Small intestine (tissue), 7 donors: ENCODE measurements at regions not wholly inside any gene's neighbourhood (a gene's known extent, or its start where the extent isn't known, plus 50 kb on each side); places are given as distances from the start of the nearest gene placed in this dataset.

ENCODE experiments used
- DNase-seq, 2 donors: peaks; one replicate each; pipeline versions ENCODE4 v3.0.0 to v3.0.0-alpha.2; 2013
- FAIRE-seq: peaks from 2 replicates; lab custom pipeline; 2012; peaks lifted over from hg19 to GRCh38; lab: Jason Lieb, UNC
- H3K27ac ChIP-seq, 3 donors: one replicate each; pipeline ENCODE4 v1.5.1; 2013; ENCODE audit warnings: low read length in 2 of 3, mild to moderate bottlenecking in 2 of 3, control low read depth in 1 of 3, inconsistent platforms in 1 of 3, low read depth in 1 of 3, moderate library complexity in 1 of 3
- H3K27me3 ChIP-seq, 3 donors: one replicate each; pipeline ENCODE4 v1.6.1; 2013; ENCODE audit warnings: low read length in 3 of 3, inconsistent platforms in 1 of 3; ENCODE audit not compliant: control insufficient read depth in 3 of 3, insufficient read depth in 3 of 3
- H3K36me3 ChIP-seq, 3 donors: one replicate each; pipeline ENCODE4 v1.6.1; 2013; ENCODE audit warnings: low read length in 3 of 3, inconsistent platforms in 1 of 3, low read depth in 1 of 3, mild to moderate bottlenecking in 1 of 3, moderate library complexity in 1 of 3; ENCODE audit not compliant: control insufficient read depth in 3 of 3, insufficient read depth in 2 of 3
- H3K4me1 ChIP-seq, 3 donors: one replicate each; pipeline ENCODE4 v1.6.1; 2013; ENCODE audit warnings: low read length in 2 of 3, inconsistent platforms in 1 of 3, low read depth in 1 of 3, mild to moderate bottlenecking in 1 of 3, moderate library complexity in 1 of 3; ENCODE audit not compliant: control insufficient read depth in 3 of 3, insufficient read depth in 2 of 3
- H3K4me3 ChIP-seq, 3 donors: one replicate each; pipeline ENCODE4 v1.5.1; 2013; ENCODE audit warnings: low read length in 3 of 3, control low read depth in 1 of 3, inconsistent platforms in 1 of 3, low read depth in 1 of 3, mild to moderate bottlenecking in 1 of 3, moderate library complexity in 1 of 3
- H3K9me3 ChIP-seq, 2 donors: one replicate each; pipeline ENCODE4 v1.6.1; 2013; ENCODE audit warnings: low read depth in 1 of 2, low read length in 1 of 2; ENCODE audit not compliant: control insufficient read depth in 2 of 2, insufficient read depth in 1 of 2
- WGBS, 3 donors: extraction: QIAGEN DNeasy Blood & Tissue Kit; methylation state at CpG; one replicate each; pipeline ENCODE4 v1.1.7; 2013; 5-methylcytosine and 5-hydroxymethylcytosine counted together
- donor health status: healthy with polysubstance abuse.
- donor health status: control.
- donor health status: control.
- donor health status: Bipolar disorder and iron deficiency.
- donor health status: healthy.

GRCh38 chr1:68994096-68994495 is 497.2 kb upstream of the DEPDC1 start:
- Histone ChIP-seq H3K27ac (no peak overlapping the region), H3K9me3 (no peaks in the 10 kb centered on the region), H3K4me1 (no peaks in the 10 kb centered on the region), H3K4me3 (no peak overlapping the region), H3K36me3 (no peaks in the 10 kb centered on the region), H3K27me3 (no peaks in the 10 kb centered on the region)
- no peak for DNase-seq
- FAIRE-seq: no peak
- 74 to 82% (median 80%) methylated on average over 4 of the region's 4 CpGs for WGBS, 3 donors

- DNase-seq (no peak), FAIRE-seq (no peak)
- no peak overlapping the region for H3K4me3 ChIP-seq
- no peaks in the 10 kb centered on the region for H3K36me3 ChIP-seq
- no peak overlapping the region for H3K27ac ChIP-seq
- H3K9me3 ChIP-seq: peaks cover 0 to 4% of the 10 kb centered on the region in 2 donors
- H3K27me3 ChIP-seq: no peaks in the 10 kb centered on the region
- H3K4me1 ChIP-seq: no peaks in the 10 kb centered on the region
Measured at GRCh38 chr1:69016468-69016867, 519.6 kb upstream of the DEPDC1 start.

- no peak overlapping the region for H3K27ac ChIP-seq
- H3K9me3 ChIP-seq: peaks cover 0 to 10% of the 10 kb centered on the region in 2 donors
- H3K27me3 ChIP-seq: no peaks in the 10 kb centered on the region
- no peak overlapping the region for H3K4me3 ChIP-seq
- H3K36me3 ChIP-seq: no peaks in the 10 kb centered on the region
- no peak for DNase-seq
- no peak for FAIRE-seq
- WGBS, 3 donors: 65 to 79% (median 75%) methylated on average over 3 of the region's 3 CpGs
- H3K4me1 ChIP-seq: no peaks in the 10 kb centered on the region
Measured at GRCh38 chr1:69029649-69030048, 532.8 kb upstream of the DEPDC1 start.

- H3K9me3 ChIP-seq: peaks cover 0 to 17% of the 10 kb centered on the region in 2 donors
- H3K27ac ChIP-seq: no peak overlapping the region
- no peak overlapping the region for H3K4me3 ChIP-seq
- H3K36me3 ChIP-seq: no peaks in the 10 kb centered on the region
- H3K4me1 ChIP-seq: no peaks in the 10 kb centered on the region
- FAIRE-seq (no peak), DNase-seq (no peak)
- no peaks in the 10 kb centered on the region for H3K27me3 ChIP-seq
Measured at GRCh38 chr1:69038379-69038778, 529.3 kb upstream of the LRRC7 start.

GRCh38 chr1:69045572-69045971 is 522.1 kb upstream of the LRRC7 start:
- no peak for DNase-seq
- H3K27ac ChIP-seq: no peak overlapping the region
- H3K36me3 ChIP-seq: no peaks in the 10 kb centered on the region
- 91 to 95% (median 93%) methylated on average over 1 of the region's 1 CpG for WGBS, 3 donors
- no peaks in the 10 kb centered on the region for H3K4me1 ChIP-seq
- no peak overlapping the region for H3K4me3 ChIP-seq
- H3K27me3 ChIP-seq: no peaks in the 10 kb centered on the region
- no peak for FAIRE-seq
- H3K9me3 ChIP-seq: no peaks in the 10 kb centered on the region

GRCh38 chr1:69055194-69055593 is 512.5 kb upstream of the LRRC7 start:
- no peaks in the 10 kb centered on the region for H3K9me3 ChIP-seq
- H3K4me1 ChIP-seq: no peaks in the 10 kb centered on the region
- WGBS, 3 donors: 57 to 70% (median 63%) methylated on average over 2 of the region's 2 CpGs
- no peaks in the 10 kb centered on the region for H3K36me3 ChIP-seq
- H3K27me3 ChIP-seq: no peaks in the 10 kb centered on the region
- H3K4me3 ChIP-seq: no peak overlapping the region
- no peak for FAIRE-seq
- no peak for DNase-seq
- no peak overlapping the region for H3K27ac ChIP-seq

- Histone ChIP-seq H3K9me3 (no peaks in the 10 kb centered on the region), H3K4me3 (no peak overlapping the region), H3K27me3 (no peaks in the 10 kb centered on the region), H3K36me3 (no peaks in the 10 kb centered on the region), H3K4me1 (no peaks in the 10 kb centered on the region), H3K27ac (no peak overlapping the region)
- DNase-seq: no peak
- 38 to 51% (median 41%) methylated on average over 3 of the region's 3 CpGs for WGBS, 3 donors
- FAIRE-seq: no peak
Measured at GRCh38 chr1:69058454-69058853, 509.3 kb upstream of the LRRC7 start.

GRCh38 chr1:69070660-69071373 is 496.9 kb upstream of the LRRC7 start:
- no peaks in the 10 kb centered on the region for H3K36me3 ChIP-seq
- H3K27ac ChIP-seq: no peak overlapping the region
- H3K4me1 ChIP-seq: no peaks in the 10 kb centered on the region
- H3K4me3 ChIP-seq: no peak overlapping the region
- no peaks in the 10 kb centered on the region for H3K27me3 ChIP-seq
- FAIRE-seq (no peak), DNase-seq (no peak)
- 73 to 79% (median 73%) methylated on average over 7 of the region's 7 CpGs for WGBS, 3 donors
- peaks cover 0 to 19% of the 10 kb centered on the region in 2 donors for H3K9me3 ChIP-seq

GRCh38 chr1:69073176-69073575 is 494.5 kb upstream of the LRRC7 start:
- H3K4me3 ChIP-seq: no peak overlapping the region
- no peaks in the 10 kb centered on the region for H3K27me3 ChIP-seq
- H3K27ac ChIP-seq: no peak overlapping the region
- H3K4me1 ChIP-seq: no peaks in the 10 kb centered on the region
- H3K36me3 ChIP-seq: no peaks in the 10 kb centered on the region
- peaks cover 0 to 19% of the 10 kb centered on the region in 2 donors for H3K9me3 ChIP-seq
- FAIRE-seq (no peak), DNase-seq (no peak)
- WGBS, 3 donors: 92 to 97% (median 94%) methylated on average over 2 of the region's 2 CpGs
